NCI-H774 (cell line): ENCODE measurements at regions not wholly inside any gene's neighbourhood (a gene's known extent, or its start where the extent isn't known, plus 50 kb on each side); places are given as distances from the start of the nearest gene placed in this dataset.

Experiments
- DNase-seq: peaks from one replicate; lab custom pipeline; 2025; lab: John Stamatoyannopoulos, UW

- DNase-seq = no peak
Observed at GRCh38 chr13:102933523-102933922, 87.7 kb downstream of the ERCC5 start.

DNA sequence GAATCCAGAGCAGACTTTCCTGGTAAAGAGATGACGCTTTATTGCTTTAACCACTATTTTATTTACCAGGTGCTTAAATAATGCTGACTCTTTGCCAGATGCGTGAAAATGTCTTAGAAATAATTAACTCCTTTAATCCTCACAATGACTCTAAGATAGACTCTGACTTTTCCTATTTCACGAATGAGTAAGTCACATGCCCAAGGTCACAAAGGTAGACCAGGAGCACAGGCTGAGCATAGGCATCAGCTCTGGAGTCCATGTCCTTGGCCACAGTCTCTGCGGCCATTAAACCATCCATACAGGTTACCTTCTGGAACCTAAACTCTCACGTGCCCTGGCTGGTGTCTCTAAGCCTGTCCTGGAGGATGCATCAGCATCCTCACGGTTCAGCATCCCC, 87.3 kb downstream of the ERCC5 start:
- DNase-seq = no peak

- DNase-seq = no peak
Observed at GRCh38 chr13:102932331-102932730, 86.5 kb downstream of the ERCC5 start.

DNA sequence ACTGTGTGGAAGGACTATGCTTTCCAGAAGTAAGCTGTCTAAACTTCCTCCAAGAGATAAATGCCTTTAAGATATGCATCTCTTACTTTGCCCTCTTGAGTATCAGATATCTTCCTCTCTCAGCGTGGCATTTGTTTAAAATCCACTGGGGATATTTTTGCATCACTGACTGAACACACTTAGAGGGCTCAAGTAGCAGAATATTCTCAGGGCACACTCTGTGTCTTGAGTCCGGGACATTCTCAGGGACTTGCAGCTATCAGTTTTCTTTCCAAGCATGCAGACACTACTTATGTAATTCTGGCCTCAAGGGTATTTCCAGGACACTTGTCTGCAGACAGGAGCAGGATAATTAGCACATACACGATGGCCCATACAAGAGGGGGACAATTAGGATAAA, 84.7 kb downstream of the ERCC5 start:
- no peak for DNase-seq

GRCh38 chr13:102928941-102929675, 83.3 kb downstream of the ERCC5 start:
- no peak for DNase-seq
